ENCODE measurements at regions not wholly inside any gene's neighbourhood (a gene's known extent, or its start where the extent isn't known, plus 50 kb on each side); places are given as distances from the start of the nearest gene placed in this dataset.

- TF ChIP-seq, protein P1, sequence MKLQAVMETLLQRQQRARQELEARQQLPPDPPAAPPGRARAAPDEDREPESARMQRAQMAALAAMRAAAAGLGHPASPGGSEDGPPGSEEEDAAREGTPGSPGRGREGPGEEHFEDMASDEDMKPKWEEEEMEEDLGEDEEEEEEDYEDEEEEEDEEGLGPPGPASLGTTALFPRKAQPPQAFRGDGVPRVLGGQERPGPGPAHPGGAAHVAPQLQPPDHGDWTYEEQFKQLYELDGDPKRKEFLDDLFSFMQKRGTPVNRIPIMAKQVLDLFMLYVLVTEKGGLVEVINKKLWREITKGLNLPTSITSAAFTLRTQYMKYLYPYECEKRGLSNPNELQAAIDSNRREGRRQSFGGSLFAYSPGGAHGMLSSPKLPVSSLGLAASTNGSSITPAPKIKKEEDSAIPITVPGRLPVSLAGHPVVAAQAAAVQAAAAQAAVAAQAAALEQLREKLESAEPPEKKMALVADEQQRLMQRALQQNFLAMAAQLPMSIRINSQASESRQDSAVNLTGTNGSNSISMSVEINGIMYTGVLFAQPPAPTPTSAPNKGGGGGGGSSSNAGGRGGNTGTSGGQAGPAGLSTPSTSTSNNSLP (IDR thresholded peaks at IDR 0.05; ENCODE audit: low read depth, low read length), result no peak
- no peak for TF ChIP-seq TAF1 (CRISPR knock-in tag; IDR thresholded peaks at IDR 0.05)
- TF ChIP-seq, protein P2, sequence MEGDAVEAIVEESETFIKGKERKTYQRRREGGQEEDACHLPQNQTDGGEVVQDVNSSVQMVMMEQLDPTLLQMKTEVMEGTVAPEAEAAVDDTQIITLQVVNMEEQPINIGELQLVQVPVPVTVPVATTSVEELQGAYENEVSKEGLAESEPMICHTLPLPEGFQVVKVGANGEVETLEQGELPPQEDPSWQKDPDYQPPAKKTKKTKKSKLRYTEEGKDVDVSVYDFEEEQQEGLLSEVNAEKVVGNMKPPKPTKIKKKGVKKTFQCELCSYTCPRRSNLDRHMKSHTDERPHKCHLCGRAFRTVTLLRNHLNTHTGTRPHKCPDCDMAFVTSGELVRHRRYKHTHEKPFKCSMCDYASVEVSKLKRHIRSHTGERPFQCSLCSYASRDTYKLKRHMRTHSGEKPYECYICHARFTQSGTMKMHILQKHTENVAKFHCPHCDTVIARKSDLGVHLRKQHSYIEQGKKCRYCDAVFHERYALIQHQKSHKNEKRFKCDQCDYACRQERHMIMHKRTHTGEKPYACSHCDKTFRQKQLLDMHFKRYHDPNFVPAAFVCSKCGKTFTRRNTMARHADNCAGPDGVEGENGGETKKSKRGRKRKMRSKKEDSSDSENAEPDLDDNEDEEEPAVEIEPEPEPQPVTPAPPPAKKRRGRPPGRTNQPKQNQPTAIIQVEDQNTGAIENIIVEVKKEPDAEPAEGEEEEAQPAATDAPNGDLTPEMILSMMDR (CRISPR knock-in tag; IDR thresholded peaks at IDR 0.05), result no peak
- TF ChIP-seq SRSF9 (IDR thresholded peaks at IDR 0.05; ENCODE audit: borderline replicate concordance, insufficient read depth, low read depth, low read length, poor library complexity, severe bottlenecking), result no peak
- TF ChIP-seq KAT7 (CRISPR knock-in tag; IDR thresholded peaks at IDR 0.05; ENCODE audit: borderline replicate concordance), result no peak
- no peak for TF ChIP-seq SMARCC2 (IDR thresholded peaks at IDR 0.05)
- TF ChIP-seq POLR2A (IDR thresholded peaks at IDR 0.05; ENCODE audit: insufficient read depth in 1 of 2, low read depth in 2 of 2, low read length in 2 of 2), result no peak
- no peak for TF ChIP-seq RXRB (CRISPR knock-in tag; IDR thresholded peaks at IDR 0.05; ENCODE audit: borderline replicate concordance)
- no peak for TF ChIP-seq CENPT (CRISPR knock-in tag; IDR thresholded peaks at IDR 0.05; ENCODE audit: low read depth)
- no peak for TF ChIP-seq ARNTL (CRISPR knock-in tag; IDR thresholded peaks at IDR 0.05)
- no peak for TF ChIP-seq SOX13 (IDR thresholded peaks at IDR 0.05)
- no peak for TF ChIP-seq SOX13 (CRISPR knock-in tag; conservative IDR thresholded peaks at IDR 0.05 in 1 of 2, IDR thresholded peaks at IDR 0.05 in 1 of 2)
- TF ChIP-seq, protein P3, sequence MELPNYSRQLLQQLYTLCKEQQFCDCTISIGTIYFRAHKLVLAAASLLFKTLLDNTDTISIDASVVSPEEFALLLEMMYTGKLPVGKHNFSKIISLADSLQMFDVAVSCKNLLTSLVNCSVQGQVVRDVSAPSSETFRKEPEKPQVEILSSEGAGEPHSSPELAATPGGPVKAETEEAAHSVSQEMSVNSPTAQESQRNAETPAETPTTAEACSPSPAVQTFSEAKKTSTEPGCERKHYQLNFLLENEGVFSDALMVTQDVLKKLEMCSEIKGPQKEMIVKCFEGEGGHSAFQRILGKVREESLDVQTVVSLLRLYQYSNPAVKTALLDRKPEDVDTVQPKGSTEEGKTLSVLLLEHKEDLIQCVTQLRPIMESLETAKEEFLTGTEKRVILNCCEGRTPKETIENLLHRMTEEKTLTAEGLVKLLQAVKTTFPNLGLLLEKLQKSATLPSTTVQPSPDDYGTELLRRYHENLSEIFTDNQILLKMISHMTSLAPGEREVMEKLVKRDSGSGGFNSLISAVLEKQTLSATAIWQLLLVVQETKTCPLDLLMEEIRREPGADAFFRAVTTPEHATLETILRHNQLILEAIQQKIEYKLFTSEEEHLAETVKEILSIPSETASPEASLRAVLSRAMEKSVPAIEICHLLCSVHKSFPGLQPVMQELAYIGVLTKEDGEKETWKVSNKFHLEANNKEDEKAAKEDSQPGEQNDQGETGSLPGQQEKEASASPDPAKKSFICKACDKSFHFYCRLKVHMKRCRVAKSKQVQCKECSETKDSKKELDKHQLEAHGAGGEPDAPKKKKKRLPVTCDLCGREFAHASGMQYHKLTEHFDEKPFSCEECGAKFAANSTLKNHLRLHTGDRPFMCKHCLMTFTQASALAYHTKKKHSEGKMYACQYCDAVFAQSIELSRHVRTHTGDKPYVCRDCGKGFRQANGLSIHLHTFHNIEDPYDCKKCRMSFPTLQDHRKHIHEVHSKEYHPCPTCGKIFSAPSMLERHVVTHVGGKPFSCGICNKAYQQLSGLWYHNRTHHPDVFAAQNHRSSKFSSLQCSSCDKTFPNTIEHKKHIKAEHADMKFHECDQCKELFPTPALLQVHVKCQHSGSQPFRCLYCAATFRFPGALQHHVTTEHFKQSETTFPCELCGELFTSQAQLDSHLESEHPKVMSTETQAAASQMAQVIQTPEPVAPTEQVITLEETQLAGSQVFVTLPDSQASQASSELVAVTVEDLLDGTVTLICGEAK (IDR thresholded peaks at IDR 0.05), result no peak
- TF ChIP-seq, protein P3 (CRISPR knock-in tag; IDR thresholded peaks at IDR 0.05), result no peak
- no peak for TF ChIP-seq HINFP (CRISPR knock-in tag; IDR thresholded peaks at IDR 0.05; ENCODE audit: low read depth)
- no peak for TF ChIP-seq ZBTB10 (CRISPR knock-in tag; IDR thresholded peaks at IDR 0.05; ENCODE audit: borderline replicate concordance)
Measured at GRCh38 chr9:115989831-115990230, 163.8 kb upstream of the PAPPA start.
